GM21786 (cell line): ENCODE measurements at regions not wholly inside any gene's neighbourhood (a gene's known extent, or its start where the extent isn't known, plus 50 kb on each side); places are given as distances from the start of the nearest gene placed in this dataset.
"Not testable (repeated sequence)": the region's sequence is repeated elsewhere in the genome, so short reads cannot be mapped to it uniquely, and the experiment has no call there.

Experiments
- ATAC-seq: cut with Tn5 transposase; IDR thresholded peaks from one replicate; pipeline ENCODE4 v1.9.1; 2021; ENCODE audit not compliant: unreplicated experiment

DNA sequence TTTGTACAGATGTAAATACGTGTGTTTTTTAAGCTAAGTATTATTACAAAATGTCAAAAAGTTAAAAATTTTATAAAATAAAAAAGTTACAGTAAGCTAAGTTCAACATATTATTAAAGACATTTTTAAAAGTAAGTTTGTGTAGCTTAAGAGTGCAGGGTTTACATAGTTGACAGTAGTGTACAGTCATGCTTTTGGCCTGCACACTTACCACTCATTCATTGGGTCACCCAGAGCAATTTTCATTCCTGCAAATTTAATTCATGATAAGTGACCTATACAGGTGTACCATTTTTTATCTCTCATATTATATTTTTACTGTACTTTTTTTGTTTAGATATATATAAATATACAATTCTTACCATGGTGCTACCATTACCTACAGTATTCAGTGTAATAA is 769.9 kb upstream of the SLITRK6 start:
- ATAC-seq, result no peak

GRCh38 chr13:86569974-86570373 is 770.8 kb upstream of the SLITRK6 start:
- no peak for ATAC-seq

- no peak for ATAC-seq
Measured at GRCh38 chr13:86572115-86572514, 772.9 kb upstream of the SLITRK6 start.

GRCh38 chr13:86579662-86580061 is 780.4 kb upstream of the SLITRK6 start:
- no peak for ATAC-seq

- no peak for ATAC-seq
Measured at GRCh38 chr13:86581706-86582105, 782.5 kb upstream of the SLITRK6 start.

GRCh38 chr13:86584301-86584700 is 785.1 kb upstream of the SLITRK6 start:
- ATAC-seq, result no peak

GRCh38 chr13:86585835-86586234 is 786.6 kb upstream of the SLITRK6 start:
- no peak for ATAC-seq

DNA sequence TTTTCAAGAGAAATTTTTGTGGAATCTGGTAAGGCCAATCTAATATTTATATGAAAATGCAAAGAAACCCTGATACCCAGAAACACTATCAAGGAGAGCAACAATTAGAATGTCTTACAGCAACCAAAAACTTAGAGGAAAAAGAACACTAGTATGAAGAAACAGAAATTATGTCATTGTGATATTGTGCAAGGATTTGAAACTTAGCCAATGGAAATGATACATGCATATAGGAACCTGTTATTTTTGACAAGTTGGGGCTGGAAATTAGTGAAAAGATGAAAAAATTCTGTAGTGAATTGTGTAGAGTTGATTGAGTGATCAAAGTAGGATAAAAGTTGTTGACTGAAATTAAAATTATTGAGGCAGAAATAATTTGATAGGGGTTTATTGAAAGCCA is 792.6 kb upstream of the SLITRK6 start:
- no peak for ATAC-seq

DNA sequence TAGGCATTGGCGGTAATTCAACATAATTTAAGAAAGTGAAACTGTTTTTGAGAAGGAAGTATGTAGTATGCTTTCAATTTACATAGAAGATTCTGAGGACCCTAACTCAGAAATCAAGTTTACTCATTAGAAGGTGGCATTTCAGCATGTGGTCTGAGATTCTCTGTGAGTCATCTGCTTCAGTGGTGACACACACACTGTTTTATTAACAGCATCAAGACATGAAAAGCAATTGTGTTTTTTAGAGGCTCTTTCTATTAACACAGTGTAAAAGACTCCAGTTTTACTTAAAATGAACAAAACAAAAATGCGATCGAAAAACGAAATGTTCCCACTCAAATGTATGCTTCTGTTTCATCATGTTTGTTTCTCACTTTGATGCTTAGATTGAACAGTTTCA is 802.1 kb upstream of the SLITRK6 start:
- no peak for ATAC-seq

GRCh38 chr13:86606264-86606663 is 807.0 kb upstream of the SLITRK6 start:
- ATAC-seq, result no peak

- no peak for ATAC-seq
Measured at GRCh38 chr13:86608701-86609100, 809.5 kb upstream of the SLITRK6 start.

GRCh38 chr13:86633346-86633745 is 834.1 kb upstream of the SLITRK6 start:
- no peak for ATAC-seq

- not testable (repeated sequence) for ATAC-seq
Measured at GRCh38 chr13:86651171-86651570, 852.0 kb upstream of the SLITRK6 start.

- no peak for ATAC-seq
Measured at GRCh38 chr13:86653009-86653408, 853.8 kb upstream of the SLITRK6 start.

GRCh38 chr13:86655561-86655960 is 856.3 kb upstream of the SLITRK6 start:
- ATAC-seq, result no peak

DNA sequence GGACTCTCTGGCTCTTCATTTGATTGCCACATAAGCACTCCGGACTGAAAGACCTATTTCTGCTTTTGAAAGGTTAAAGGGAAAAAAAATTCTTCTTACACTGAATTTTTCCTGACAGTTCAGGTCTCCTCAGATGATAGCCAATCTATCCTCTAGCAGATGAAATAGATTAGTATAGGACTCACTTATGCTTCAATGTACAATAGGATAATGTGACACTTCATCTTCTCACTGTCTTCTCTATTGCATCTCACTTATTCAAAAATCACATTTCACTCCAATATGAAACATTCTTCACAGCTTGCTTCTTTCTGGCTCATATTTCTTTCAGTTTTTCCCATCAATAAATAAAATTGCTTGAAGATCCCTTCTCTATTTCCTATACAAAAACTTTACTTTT is 860.9 kb upstream of the SLITRK6 start:
- no peak for ATAC-seq

GRCh38 chr13:86665842-86666241 is 866.6 kb upstream of the SLITRK6 start:
- no peak for ATAC-seq

GRCh38 chr13:86673931-86674431 is 874.8 kb upstream of the SLITRK6 start:
- no peak for ATAC-seq

GRCh38 chr13:86681223-86681622 is 882.0 kb upstream of the SLITRK6 start:
- ATAC-seq, result no peak

GRCh38 chr13:86684402-86684801 is 885.2 kb upstream of the SLITRK6 start:
- no peak for ATAC-seq

DNA sequence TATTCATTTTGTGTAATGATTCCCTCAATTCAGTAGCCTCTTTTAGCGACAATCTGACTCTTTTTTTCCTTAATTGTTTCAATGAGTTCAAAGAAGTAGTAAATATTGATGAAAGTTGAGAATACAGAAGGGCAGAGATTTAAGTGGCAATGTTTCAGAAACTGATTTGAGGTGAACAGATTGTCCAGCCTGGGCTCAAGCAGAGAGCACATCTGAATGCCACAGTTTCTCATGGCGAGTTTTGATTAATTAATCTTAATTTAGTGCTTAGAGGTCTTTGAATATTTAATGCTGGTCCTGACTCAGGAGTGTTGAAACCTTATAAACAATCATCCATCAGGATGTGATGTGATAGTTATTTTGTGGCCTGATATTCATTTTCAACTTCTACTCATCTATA is 890.7 kb upstream of the SLITRK6 start:
- no peak for ATAC-seq

GRCh38 chr13:86692291-86692690 is 893.1 kb upstream of the SLITRK6 start:
- ATAC-seq, result no peak

- ATAC-seq, result no peak
Measured at GRCh38 chr13:86710013-86710412, 910.8 kb upstream of the SLITRK6 start.

DNA sequence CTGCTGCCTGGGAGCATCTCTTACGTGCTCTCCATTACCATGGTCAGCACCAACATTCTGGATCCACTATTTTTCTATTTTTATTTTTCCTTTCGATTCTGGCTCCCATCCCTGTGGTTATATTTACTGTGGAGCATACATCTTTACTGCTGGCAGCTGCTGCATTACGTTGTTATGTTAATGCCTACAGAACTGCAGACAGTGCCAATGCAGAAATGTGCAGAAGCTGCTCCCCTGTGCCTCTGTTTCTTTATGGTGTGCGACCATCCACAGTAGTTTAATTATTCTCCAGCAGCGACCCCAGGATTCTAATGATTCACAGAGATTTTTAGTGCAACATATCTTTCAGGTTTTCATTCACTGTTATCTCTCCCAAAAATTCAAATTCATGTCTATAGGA is 911.7 kb upstream of the SLITRK6 start:
- ATAC-seq, result no peak
